Glutamatergic neuron (in vitro differentiated cells): ENCODE measurements at regions not wholly inside any gene's neighbourhood (a gene's known extent, or its start where the extent isn't known, plus 50 kb on each side); places are given as distances from the start of the nearest gene placed in this dataset.

Experiments
- DNase-seq: peaks from one replicate; pipeline ENCODE4 v3.0.0; 2022
- H3K27ac Mint-ChIP-seq: one replicate; pipeline ENCODE4 v1.8.0; 2020; ENCODE audit warnings: mild to moderate bottlenecking, mixed read lengths, inconsistent platforms; ENCODE audit not compliant: unreplicated experiment
- H3K27me3 Mint-ChIP-seq: one replicate; pipeline ENCODE4 v1.8.0; 2020; ENCODE audit warnings: mild to moderate bottlenecking, moderate library complexity, mixed read lengths, inconsistent platforms; ENCODE audit not compliant: unreplicated experiment
- H3K36me3 Mint-ChIP-seq: one replicate; pipeline ENCODE4 v1.8.0; 2020; ENCODE audit warnings: mild to moderate bottlenecking, mixed read lengths, inconsistent platforms; ENCODE audit not compliant: unreplicated experiment
- H3K4me1 Mint-ChIP-seq: one replicate; pipeline ENCODE4 v1.8.0; 2020; ENCODE audit warnings: mild to moderate bottlenecking, low read depth, mixed read lengths, inconsistent platforms; ENCODE audit not compliant: unreplicated experiment
- H3K4me3 Mint-ChIP-seq: one replicate; pipeline ENCODE4 v1.8.0; 2020; ENCODE audit warnings: mild to moderate bottlenecking, mixed read lengths, inconsistent platforms; ENCODE audit not compliant: unreplicated experiment
- H3K9me3 Mint-ChIP-seq: one replicate; pipeline ENCODE4 v1.8.0; 2020; ENCODE audit warnings: mild to moderate bottlenecking, moderate library complexity, mixed read lengths, inconsistent platforms; ENCODE audit not compliant: unreplicated experiment
- TF ChIP-seq, protein P1 (sequence below): fragments of 200-600 bp; sonication (generic); IDR thresholded peaks from one replicate; pipeline ENCODE4 v1.5.0; 2021; ENCODE audit not compliant: partially characterized antibody, unreplicated experiment

DNA sequence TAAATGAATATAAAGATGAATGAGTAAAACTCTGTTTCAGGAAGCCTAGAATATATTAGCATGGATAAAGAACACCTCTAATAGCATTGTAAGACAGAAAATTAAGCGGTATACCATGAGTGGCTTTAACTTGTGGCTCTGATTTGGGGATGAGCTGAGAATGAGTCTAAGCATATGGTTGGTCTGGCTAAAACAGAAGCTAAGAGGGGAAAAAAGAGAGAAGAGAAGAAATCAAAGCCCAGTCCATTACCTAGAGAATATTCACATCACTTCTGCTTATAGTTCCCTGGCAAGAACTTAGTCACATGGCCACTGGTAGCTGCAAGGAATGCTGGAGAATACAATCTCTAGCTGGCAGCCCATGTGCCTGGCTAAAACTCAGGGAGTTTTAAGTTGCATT, 414.5 kb downstream of the PRDM5 start:
- H3K4me1 Mint-ChIP-seq: no peaks in the 10 kb centered on the region
- TF ChIP-seq, protein P1, sequence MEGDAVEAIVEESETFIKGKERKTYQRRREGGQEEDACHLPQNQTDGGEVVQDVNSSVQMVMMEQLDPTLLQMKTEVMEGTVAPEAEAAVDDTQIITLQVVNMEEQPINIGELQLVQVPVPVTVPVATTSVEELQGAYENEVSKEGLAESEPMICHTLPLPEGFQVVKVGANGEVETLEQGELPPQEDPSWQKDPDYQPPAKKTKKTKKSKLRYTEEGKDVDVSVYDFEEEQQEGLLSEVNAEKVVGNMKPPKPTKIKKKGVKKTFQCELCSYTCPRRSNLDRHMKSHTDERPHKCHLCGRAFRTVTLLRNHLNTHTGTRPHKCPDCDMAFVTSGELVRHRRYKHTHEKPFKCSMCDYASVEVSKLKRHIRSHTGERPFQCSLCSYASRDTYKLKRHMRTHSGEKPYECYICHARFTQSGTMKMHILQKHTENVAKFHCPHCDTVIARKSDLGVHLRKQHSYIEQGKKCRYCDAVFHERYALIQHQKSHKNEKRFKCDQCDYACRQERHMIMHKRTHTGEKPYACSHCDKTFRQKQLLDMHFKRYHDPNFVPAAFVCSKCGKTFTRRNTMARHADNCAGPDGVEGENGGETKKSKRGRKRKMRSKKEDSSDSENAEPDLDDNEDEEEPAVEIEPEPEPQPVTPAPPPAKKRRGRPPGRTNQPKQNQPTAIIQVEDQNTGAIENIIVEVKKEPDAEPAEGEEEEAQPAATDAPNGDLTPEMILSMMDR: no peak
- H3K9me3 Mint-ChIP-seq: no peaks in the 10 kb centered on the region
- H3K27me3 Mint-ChIP-seq: peaks cover 1% of the 10 kb centered on the region
- H3K27ac Mint-ChIP-seq: no peak overlapping the region
- no peak for DNase-seq
- no peak overlapping the region for H3K4me3 Mint-ChIP-seq
- peaks cover 4% of the 10 kb centered on the region for H3K36me3 Mint-ChIP-seq

DNA sequence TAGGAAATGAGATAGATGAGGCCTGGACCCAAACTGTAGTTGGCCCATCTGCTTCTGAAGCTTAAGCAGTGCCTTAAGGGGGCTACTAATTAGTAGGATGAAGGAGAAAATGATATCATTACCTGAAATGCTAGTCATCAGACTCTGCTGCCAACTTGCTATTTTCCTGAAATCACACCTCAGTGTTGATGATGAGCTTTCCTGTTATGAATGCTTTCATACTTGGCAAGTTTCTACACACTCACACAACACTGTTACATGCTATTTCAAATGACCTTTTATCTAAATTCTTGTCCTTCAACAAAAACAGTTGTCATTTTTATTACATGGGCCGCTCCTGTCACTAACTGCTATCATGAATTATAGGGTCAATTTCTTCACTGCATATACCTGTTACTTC, 416.0 kb downstream of the PRDM5 start:
- no peaks in the 10 kb centered on the region for H3K27me3 Mint-ChIP-seq
- no peaks in the 10 kb centered on the region for H3K4me1 Mint-ChIP-seq
- DNase-seq: no peak
- peaks cover 10% of the 10 kb centered on the region for H3K36me3 Mint-ChIP-seq
- no peaks in the 10 kb centered on the region for H3K9me3 Mint-ChIP-seq
- H3K27ac Mint-ChIP-seq: no peak overlapping the region
- H3K4me3 Mint-ChIP-seq: no peak overlapping the region
- TF ChIP-seq, protein P1: no peak

DNA sequence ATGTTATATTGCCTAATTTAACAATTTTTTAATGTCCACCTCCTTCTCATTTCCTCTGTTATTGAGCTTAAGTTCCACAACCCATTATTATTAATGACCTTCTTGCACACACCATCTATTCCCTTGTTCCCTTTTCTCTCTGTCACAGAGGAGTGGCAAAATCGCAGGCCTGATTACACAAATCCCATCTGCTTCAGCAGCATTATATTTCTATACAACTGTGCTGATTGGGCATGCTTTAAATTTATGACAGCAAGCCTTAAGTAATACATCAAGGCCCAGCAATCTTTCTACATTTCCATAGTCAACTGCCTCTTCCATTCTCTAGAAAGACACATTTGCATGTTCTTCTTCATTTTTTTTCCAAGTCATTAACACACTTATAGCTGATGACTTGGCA, 423.8 kb downstream of the PRDM5 start:
- H3K4me3 Mint-ChIP-seq: no peak overlapping the region
- H3K36me3 Mint-ChIP-seq: peaks cover 5% of the 10 kb centered on the region
- no peaks in the 10 kb centered on the region for H3K4me1 Mint-ChIP-seq
- TF ChIP-seq, protein P1: no peak
- H3K27ac Mint-ChIP-seq: no peak overlapping the region
- no peak for DNase-seq
- H3K9me3 Mint-ChIP-seq: no peaks in the 10 kb centered on the region
- no peaks in the 10 kb centered on the region for H3K27me3 Mint-ChIP-seq

DNA sequence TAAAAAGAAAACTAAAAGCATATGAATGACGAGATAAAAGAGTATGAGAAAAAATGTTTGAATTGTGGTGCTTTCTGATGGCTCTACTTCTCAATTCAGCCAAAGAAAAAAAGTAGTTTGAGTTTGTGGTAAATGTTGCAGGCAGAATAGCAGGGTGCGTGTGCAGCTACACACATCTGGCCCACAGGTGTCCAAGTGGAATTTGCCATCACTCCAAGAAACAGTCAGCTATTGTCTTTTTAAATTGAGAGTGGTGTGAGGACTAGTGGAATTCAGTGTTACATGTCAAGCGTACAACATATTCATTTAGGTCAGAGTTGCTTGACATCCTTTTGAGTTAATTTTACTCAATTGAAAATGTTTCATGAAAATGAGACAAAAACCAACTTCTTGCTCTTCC, 424.8 kb upstream of the MAD2L1 start:
- Mint-ChIP-seq H3K9me3 (no peaks in the 10 kb centered on the region), H3K4me1 (no peaks in the 10 kb centered on the region), H3K27me3 (no peaks in the 10 kb centered on the region), H3K36me3 (no peaks in the 10 kb centered on the region), H3K4me3 (no peak overlapping the region), H3K27ac (no peak overlapping the region)
- DNase-seq: no peak
- TF ChIP-seq, protein P1: no peak

DNA sequence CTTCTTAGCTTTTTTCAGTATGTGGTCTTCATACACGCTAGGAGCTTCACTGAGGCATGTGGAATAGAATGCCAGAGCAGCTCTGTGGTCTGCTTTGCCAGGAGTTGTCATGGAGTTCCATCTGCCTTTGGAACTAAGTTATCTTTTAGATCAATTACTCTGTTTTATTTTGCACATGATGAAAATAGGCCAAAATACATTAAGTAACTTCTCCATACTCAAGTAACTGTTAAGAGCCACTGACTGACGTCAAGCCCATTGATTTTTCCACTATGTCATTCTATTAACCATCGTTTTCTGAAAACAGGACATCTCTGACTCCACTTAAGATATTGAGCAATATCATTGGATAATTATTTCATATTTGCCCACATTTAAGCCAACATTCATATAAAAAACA, 415.1 kb upstream of the MAD2L1 start:
- Mint-ChIP-seq H3K4me1 (no peaks in the 10 kb centered on the region), H3K36me3 (no peaks in the 10 kb centered on the region), H3K9me3 (no peaks in the 10 kb centered on the region), H3K27ac (no peak overlapping the region), H3K4me3 (no peak overlapping the region), H3K27me3 (no peaks in the 10 kb centered on the region)
- DNase-seq: no peak
- TF ChIP-seq, protein P1: no peak
